ENCODE measurements at regions not wholly inside any gene's neighbourhood (a gene's known extent, or its start where the extent isn't known, plus 50 kb on each side); places are given as distances from the start of the nearest gene placed in this dataset.

DNA sequence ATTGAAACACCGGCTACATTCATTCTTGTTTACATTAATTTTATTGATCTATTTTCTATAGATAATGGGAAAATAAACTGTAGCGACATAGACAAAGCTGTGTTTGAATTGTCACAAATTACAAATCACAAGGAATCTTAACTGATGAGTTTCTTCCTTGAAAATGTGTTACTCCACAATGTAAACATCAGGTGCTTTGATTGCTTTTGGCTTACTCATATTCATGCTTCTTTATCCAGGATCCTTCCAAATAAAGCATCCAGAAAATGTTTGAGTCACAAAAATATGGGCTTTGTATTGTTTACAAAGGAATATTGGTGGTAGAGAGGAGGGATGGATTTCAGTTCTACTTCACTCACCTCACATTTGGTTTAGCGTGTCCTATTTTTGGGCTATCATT, 64.0 kb downstream of the BMP2 start:
- DNase-seq = no peak

DNA sequence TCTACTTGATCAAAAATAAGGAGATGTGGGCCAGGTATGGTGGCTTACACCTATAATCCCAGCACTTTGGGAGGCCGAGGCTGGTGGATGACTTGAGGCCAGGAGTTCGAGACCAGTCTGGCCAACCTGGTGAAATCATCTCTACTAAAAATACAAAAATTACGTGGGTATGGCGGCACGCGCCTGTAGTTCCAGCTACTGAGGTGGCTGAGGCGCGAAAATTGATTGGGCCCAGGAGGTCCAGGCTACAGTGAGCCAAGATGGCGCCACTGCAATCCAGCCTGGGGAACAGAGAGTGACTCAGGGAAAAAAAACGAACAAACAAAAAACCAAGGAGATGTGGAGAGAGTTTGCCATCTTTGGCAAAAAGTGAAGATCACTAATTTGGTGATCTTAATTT, 65.3 kb downstream of the BMP2 start:
- DNase-seq = no peak

DNA sequence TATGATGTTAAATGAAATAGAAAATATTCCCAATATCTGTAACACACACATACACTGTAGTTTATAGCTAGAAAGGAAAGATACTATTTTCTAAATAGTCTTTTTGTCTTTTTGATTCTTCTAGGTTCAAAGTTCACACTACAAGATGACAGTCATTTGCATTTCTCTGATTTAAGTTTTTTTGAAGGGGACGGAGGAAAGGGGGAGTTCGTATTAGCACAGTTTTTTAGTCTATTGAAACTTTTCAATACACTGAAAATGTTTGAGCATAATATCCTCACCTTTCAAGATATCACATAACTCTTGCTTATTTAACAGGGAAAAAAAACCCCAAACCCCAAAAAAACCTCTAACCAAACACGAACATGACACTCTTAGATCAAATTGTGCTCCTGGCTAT, 68.1 kb downstream of the BMP2 start:
- DNase-seq = no peak

- no peak for DNase-seq
Observed at GRCh38 chr20:6836821-6837374, 69.4 kb downstream of the BMP2 start.

GRCh38 chr20:6837730-6838129, 70.2 kb downstream of the BMP2 start:
- no peak for DNase-seq

DNA sequence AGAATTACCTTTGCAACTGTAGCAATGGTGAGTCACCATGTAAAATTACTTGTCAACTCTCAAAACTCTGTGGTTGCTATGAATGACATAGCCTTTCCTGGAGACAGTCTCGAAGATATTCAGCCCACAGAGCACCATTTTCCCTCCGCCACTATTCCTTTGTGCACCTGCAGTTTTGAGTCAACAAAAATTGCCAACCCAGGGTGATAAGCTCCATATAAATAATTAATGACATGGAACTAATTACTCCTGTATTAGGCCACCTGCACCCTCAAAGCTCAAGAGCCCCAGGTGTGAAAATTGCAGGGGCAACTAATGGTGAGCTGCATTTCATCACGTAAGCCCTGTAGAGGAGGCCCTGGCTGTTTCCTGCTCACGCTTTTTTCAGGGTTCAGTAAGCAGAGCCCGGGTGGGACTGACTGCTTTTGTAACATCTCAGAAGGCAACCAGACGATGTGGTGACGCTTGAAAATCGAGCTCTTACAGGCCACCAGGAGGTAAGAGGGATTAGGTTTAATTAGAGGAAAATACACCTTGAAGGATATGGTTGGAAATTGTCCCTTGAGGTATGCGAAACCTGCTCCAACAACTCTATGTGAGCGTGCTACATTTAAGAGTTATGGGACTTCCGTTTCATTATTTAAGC, 70.8 kb downstream of the BMP2 start:
- no peak for DNase-seq

- DNase-seq = no peak
Observed at GRCh38 chr20:6841128-6841527, 73.6 kb downstream of the BMP2 start.

- DNase-seq = no peak
Observed at GRCh38 chr20:6845141-6845540, 77.7 kb downstream of the BMP2 start.

DNA sequence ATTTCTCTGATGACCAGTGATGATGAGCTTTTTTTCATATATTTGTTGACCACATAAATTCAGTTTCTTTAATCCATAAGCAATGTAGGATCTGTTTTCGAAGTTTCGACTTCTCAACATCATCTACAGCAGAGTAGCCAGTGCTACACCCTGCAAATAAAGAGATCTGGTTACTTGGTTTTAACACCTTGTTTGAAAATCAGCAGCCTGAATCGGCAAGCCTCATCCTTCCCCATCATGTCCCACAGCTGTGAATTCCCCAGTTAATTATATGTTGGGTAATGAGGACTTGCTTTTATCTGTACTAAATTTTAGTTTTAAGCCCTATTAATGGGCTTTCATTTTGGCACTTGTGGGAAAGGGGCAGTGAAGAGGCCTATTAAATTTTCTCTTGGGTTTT, 80.6 kb downstream of the BMP2 start:
- DNase-seq = no peak

- no peak for DNase-seq
Observed at GRCh38 chr20:6848992-6849391, 81.5 kb downstream of the BMP2 start.

DNA sequence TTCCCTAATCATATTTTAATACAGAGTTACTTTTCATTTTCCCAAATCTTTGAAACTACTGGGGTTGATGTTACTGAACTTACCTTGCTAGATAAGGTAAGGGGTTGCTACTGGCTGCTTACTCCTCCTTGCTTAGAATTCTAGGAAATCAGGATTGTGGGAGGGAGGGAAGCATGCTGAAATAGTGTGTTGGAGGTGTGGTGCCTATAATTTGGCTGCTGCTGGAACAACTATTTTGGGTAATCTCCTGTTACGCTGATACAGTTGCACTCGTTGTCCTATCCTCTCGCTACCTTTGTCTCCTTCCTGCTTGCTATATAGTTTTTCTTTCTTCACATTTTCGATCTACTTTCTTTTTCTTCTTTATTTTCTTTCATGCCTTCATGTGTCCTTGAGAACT, 83.7 kb downstream of the BMP2 start:
- DNase-seq = no peak

DNA sequence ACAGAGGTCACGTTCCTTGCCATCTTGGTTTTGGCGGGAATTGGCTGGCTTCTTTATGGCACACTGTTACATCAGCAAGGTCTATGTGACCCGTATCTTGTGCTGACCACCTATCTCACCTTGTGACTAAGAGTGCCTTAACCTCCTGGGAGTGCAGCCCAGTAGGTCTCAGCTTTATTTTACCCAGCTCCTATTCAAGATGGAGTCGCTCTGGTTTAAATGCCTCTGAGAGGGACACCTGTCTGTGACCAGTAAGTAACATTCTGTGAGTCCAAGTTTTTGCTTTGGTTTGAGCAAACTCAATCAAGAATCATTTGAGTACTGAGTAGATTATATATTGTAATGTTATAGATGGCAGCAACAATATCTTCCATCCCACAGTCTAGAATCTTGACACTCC, 85.0 kb downstream of the BMP2 start:
- no peak for DNase-seq

- no peak for DNase-seq
Observed at GRCh38 chr20:6855104-6855503, 87.6 kb downstream of the BMP2 start.

DNA sequence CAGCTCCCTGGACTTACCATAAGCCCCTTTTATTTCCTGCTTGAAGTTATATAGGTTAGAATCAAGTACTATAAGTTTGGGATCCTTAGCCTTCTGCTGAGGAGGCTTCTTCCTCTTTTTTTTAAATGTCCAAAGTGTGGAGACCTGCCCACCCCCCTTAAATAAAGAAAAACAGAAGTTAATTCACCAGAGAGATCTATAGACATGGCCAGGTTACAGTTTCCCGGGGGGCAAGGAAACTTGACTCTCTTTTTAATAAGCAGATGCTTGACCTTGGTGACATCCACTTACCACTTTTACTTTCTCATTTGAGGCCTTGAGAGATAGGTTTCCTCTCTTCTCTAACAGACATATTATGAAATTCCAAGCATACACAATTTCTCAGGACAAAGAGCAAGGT, 88.3 kb downstream of the BMP2 start:
- no peak for DNase-seq

DNA sequence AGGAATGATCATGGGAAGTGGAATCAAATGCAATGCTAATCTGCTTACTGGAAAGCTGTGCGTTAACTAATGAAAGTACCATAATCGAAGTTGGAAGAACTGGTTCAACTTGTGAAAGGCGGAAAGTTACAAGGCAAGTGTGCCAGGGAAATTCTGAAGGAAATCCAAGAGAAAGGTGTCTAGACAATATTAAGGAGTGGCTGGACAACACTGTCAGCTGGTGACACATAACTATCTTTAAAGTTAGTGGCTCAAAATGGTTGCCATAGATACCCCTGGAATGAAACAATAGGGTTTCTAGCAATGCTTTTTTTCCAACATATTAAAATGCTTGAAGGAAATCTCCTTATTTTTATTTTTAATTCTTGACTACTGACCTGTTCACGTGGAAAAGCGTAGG, 90.4 kb downstream of the BMP2 start:
- peak; percentile 15 for DNase-seq

GRCh38 chr20:6863355-6863754, 95.9 kb downstream of the BMP2 start:
- DNase-seq = no peak

- no peak for DNase-seq
Observed at GRCh38 chr20:6863798-6864201, 96.3 kb downstream of the BMP2 start.

DNA sequence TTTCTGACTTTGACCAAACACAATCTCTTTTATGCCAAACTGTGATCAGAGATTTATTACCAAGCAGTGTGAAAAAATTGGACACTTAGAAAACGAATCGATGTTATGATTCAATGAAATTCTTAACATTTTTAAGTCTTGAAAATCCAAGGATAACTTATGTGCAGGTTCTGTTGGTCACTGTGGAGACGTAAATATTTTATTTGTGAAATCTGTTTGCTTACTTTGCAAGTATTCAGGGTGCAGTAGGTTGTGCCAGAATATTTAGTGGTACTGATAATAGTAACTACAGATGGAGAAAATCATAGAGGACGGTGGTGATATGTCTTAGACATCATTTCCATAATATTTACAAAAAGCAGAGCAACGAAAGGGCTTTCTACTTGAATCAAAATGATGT, 97.3 kb downstream of the BMP2 start:
- no peak for DNase-seq

DNA sequence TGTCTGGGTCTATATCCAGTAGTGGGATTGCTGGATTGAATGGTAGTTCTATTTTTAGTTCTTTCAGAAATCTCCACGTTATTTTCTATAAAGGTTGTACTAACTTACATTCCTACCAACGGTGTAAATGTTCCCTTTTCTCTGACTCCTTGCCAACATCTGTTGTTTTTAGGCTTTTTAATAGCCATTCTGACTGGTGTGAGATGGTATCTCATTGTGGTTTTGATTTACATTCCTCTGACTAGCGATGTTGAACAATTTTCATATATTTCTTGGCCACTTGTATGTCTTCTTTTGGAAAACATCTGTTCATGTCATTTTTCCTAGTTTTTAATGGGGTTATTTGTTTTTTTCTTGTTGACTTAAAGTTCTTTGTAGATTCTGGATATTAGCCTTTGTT, 99.3 kb downstream of the BMP2 start:
- DNase-seq = no peak

DNA sequence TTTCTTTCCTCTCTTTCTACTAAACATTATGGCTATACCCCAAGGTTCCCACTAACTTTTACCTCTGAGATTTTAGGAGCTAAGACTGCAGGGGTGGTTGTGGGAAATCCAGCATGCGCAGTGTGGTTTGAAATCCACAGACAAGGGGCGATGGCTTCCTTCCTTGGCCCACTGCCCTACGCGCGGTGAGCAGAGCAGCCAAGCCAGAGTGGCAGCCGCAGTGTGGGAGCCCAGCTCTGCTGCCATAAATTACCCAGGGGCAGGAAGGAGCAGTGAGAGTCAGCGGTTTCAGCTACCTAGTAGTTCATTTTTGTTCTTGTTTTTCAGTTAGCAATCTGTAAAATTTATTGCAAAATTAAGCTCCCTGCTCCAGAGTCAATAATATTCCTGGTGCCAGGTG, 101.4 kb downstream of the BMP2 start:
- DNase-seq = no peak

GRCh38 chr20:6870559-6870958, 103.1 kb downstream of the BMP2 start:
- no peak for DNase-seq

GRCh38 chr20:6877633-6878032, 110.1 kb downstream of the BMP2 start:
- DNase-seq = no peak

DNA sequence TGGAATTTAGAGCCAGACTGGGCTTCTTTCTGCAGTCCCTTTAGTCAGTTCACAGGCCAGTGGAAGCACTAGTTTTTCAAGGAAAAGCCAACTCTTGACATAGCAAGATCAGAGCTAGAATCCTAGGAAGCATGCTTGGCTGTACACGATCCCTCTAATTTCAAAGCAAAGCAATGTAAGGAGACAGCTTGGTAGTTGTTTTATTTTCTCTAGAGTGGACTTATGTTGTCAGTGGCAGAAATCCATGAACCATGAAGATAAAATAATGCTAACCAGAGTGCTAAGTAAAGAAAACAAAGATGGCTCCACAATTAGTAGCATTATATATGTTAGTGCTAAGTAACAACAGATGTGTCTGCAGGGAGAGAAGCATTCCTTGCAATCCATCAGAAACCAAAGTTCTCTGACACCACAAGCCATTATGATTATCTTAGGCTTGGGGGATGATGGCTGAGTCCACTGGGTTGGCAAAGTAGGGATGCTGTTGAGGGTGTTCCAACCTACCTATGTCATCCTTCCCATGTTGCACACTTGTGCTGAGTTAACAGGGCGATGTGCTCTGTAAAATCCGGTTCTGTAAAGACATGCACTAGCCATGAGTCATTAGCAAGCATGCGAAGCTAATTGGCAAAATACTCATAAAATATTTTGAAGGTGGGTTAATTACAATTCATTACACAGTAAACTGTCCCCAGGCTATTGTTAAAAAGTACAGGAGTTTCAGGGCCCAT, 115.2 kb downstream of the BMP2 start:
- no peak for DNase-seq

GRCh38 chr20:6884114-6884513, 116.6 kb downstream of the BMP2 start:
- DNase-seq = no peak
